DOHH2 (cell line): ENCODE measurements at regions not wholly inside any gene's neighbourhood (a gene's known extent, or its start where the extent isn't known, plus 50 kb on each side); places are given as distances from the start of the nearest gene placed in this dataset.

ENCODE experiments used
- H3F3A ChIP-seq: fragments of 200-600 bp; sonication (generic), shearing (Covaris generic); 2 replicates; pipeline ENCODE4 v1.6.0; 2016; ENCODE audit warnings: antibody characterized with exemption, mild to moderate bottlenecking; ENCODE audit not compliant: control insufficient read depth, insufficient read depth
- H3K27ac ChIP-seq: fragments of 200-600 bp; sonication (generic); 2 replicates; pipeline ENCODE4 v1.5.1; 2014; ENCODE audit warnings: low read depth, mild to moderate bottlenecking, low read length, moderate library complexity
- H3K27me3 ChIP-seq: fragments of 200-600 bp; sonication (generic); 2 replicates; pipeline ENCODE4 v1.6.1; 2014; ENCODE audit warnings: mild to moderate bottlenecking, low read length, mixed read lengths; ENCODE audit not compliant: control insufficient read depth
- H3K36me3 ChIP-seq: fragments of 200-600 bp; sonication (generic); 2 replicates; pipeline ENCODE4 v1.6.1; 2014; ENCODE audit warnings: mild to moderate bottlenecking, low read length, moderate library complexity, mixed read lengths; ENCODE audit not compliant: control insufficient read depth
- H3K4me1 ChIP-seq: fragments of 200-600 bp; sonication (generic); 2 replicates; pipeline ENCODE4 v1.6.1; 2014; ENCODE audit warnings: mild to moderate bottlenecking, low read length, mixed read lengths; ENCODE audit not compliant: control insufficient read depth
- H3K4me2 ChIP-seq: fragments of 200-600 bp; sonication (generic); 2 replicates; pipeline ENCODE4 v1.6.0; 2014; ENCODE audit warnings: mild to moderate bottlenecking, low read length, moderate library complexity
- H3K4me3 ChIP-seq: fragments of 200-600 bp; sonication (generic); 2 replicates; pipeline ENCODE4 v1.5.1; 2014; ENCODE audit warnings: mild to moderate bottlenecking, low read length, mixed read lengths
- H3K79me2 ChIP-seq: fragments of 200-600 bp; sonication (generic); 2 replicates; pipeline ENCODE4 v1.6.1; 2014; ENCODE audit warnings: mild to moderate bottlenecking, low read length, mixed read lengths; ENCODE audit not compliant: control insufficient read depth
- H3K9me2 ChIP-seq: fragments of 200-600 bp; sonication (generic); replicated peaks from 2 replicates; pipeline ENCODE4 v1.6.1; 2014; ENCODE audit warnings: mild to moderate bottlenecking, low read length, mixed read lengths; ENCODE audit not compliant: control insufficient read depth
- H3K9me3 ChIP-seq: fragments of 200-600 bp; sonication (generic); 2 replicates; pipeline ENCODE4 v1.6.1; 2014; ENCODE audit warnings: antibody characterized with exemption, low read length, mixed read lengths; ENCODE audit not compliant: control insufficient read depth, insufficient read depth
- H4K20me1 ChIP-seq: fragments of 200-600 bp; sonication (generic); 2 replicates; pipeline ENCODE4 v1.6.0; 2014; ENCODE audit warnings: low read depth, mild to moderate bottlenecking, antibody characterized with exemption, low read length, moderate library complexity; ENCODE audit not compliant: control insufficient read depth, insufficient read depth
- EZH2phosphoT487 ChIP-seq: fragments of 200-600 bp; sonication (generic); IDR thresholded peaks from 2 replicates; pipeline ENCODE4 v1.6.1; 2017; ENCODE audit warnings: borderline replicate concordance, mild to moderate bottlenecking, antibody characterized with exemption, low read length, moderate library complexity, mixed read lengths
- TF ChIP-seq, protein P1 (sequence below): fragments of 200-600 bp; sonication (generic); IDR thresholded peaks from one replicate; pipeline ENCODE4 v1.5.1; 2014; ENCODE audit warnings: antibody characterized with exemption, mild to moderate bottlenecking, low read depth, low read length; ENCODE audit not compliant: poor library complexity, severe bottlenecking

DNA sequence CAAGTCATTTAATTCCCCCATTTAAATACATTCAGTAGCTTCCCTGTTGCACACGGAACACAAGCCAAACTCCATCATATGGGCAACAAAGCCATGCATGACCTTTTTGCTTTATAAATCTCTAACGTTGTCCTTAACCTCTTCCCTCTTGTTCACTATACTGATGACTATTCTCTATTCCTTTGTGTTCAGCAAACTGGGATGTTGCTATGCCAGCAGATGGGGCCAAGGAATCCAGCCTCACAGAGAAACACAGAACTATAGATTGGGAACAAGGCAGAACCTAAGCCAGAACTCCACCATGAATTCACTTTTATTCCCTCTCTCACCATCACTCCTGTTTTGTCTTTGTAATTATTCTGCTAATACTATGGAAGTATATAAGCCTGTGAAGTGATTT, 398.4 kb downstream of the TUSC7 start:
- Histone ChIP-seq H3K27ac (no peak overlapping the region), H3K9me2 (no peaks in the 10 kb centered on the region), H3K4me2 (no peak overlapping the region), H3K36me3 (no peaks in the 10 kb centered on the region), H3K27me3 (no peaks in the 10 kb centered on the region), H3K4me3 (no peak overlapping the region), H3F3A (no peaks in the 10 kb centered on the region), H4K20me1 (no peaks in the 10 kb centered on the region), H3K9me3 (no peaks in the 10 kb centered on the region), H3K4me1 (no peaks in the 10 kb centered on the region), H3K79me2 (no peaks in the 10 kb centered on the region)
- TF ChIP-seq, protein P1, sequence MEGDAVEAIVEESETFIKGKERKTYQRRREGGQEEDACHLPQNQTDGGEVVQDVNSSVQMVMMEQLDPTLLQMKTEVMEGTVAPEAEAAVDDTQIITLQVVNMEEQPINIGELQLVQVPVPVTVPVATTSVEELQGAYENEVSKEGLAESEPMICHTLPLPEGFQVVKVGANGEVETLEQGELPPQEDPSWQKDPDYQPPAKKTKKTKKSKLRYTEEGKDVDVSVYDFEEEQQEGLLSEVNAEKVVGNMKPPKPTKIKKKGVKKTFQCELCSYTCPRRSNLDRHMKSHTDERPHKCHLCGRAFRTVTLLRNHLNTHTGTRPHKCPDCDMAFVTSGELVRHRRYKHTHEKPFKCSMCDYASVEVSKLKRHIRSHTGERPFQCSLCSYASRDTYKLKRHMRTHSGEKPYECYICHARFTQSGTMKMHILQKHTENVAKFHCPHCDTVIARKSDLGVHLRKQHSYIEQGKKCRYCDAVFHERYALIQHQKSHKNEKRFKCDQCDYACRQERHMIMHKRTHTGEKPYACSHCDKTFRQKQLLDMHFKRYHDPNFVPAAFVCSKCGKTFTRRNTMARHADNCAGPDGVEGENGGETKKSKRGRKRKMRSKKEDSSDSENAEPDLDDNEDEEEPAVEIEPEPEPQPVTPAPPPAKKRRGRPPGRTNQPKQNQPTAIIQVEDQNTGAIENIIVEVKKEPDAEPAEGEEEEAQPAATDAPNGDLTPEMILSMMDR = no peak
- TF ChIP-seq EZH2phosphoT487 = no peak

DNA sequence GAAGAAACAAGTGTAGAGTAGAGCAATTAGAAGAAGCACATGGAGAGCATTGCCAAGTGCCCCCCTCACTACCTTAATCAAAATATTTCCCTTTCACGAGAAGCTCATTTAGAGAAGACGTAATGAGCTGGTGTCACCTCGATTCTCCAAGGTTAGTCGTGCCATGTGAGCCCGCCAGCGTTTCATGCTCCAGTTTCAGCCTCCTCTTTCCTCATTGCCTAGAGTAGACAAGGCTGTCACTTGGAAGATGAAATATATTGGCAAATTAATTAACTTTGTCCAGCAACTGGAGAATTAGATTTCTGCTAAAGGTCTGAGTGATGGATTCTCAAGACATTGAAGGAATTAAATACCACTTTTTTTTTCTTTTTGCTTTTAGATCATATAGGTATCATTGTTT, 399.6 kb downstream of the TUSC7 start:
- Histone ChIP-seq H3K9me2 (no peaks in the 10 kb centered on the region), H3F3A (no peaks in the 10 kb centered on the region), H3K27ac (no peak overlapping the region), H3K27me3 (no peaks in the 10 kb centered on the region), H3K36me3 (no peaks in the 10 kb centered on the region), H3K79me2 (no peaks in the 10 kb centered on the region), H4K20me1 (no peaks in the 10 kb centered on the region), H3K4me1 (no peaks in the 10 kb centered on the region), H3K4me3 (no peak overlapping the region), H3K4me2 (no peak overlapping the region), H3K9me3 (no peaks in the 10 kb centered on the region)
- TF ChIP-seq, protein P1 = no peak
- TF ChIP-seq EZH2phosphoT487 = no peak

DNA sequence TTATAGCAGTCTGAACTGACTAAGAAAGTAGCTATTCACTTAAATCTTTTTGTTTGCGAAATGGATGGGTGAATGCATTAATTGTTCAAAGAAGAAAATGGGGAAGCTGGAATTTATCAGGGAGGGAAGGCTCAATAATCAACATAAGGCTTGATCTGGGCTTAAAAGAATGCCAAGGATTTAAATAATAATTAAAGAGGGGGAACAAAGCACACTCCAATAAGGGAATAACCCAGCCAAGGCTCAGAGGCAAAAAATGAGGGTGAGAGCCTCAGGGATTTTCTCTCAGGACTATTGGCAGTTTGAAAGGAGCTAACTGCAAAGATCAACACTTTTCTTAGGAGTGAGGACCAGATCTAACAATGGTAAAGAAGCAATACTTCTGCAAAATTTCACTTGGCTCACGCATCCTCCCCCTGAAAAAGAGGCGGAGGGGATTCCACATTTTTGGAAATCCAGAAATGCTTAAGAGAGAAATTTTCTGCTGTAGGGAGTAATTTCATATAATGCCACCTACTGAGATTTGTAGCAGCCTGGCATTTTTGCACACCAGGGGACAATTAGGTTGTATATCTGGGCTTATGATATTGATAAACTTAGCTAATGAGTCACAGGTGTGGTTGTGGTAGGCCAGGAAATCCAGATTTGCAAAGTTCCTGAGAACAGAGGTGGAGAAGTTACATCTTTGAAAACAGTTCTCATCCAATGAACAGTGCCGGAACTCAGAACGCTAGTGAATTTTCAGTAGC, 405.1 kb downstream of the TUSC7 start:
- Histone ChIP-seq H4K20me1 (no peaks in the 10 kb centered on the region), H3K4me1 (no peaks in the 10 kb centered on the region), H3K4me2 (no peak overlapping the region), H3K4me3 (no peak overlapping the region), H3K36me3 (no peaks in the 10 kb centered on the region), H3K9me2 (no peaks in the 10 kb centered on the region), H3K79me2 (no peaks in the 10 kb centered on the region), H3K9me3 (no peaks in the 10 kb centered on the region), H3K27ac (no peak overlapping the region), H3K27me3 (no peaks in the 10 kb centered on the region), H3F3A (no peaks in the 10 kb centered on the region)
- TF ChIP-seq, protein P1 = no peak
- TF ChIP-seq EZH2phosphoT487 = no peak
